Calu3 (cell line): ENCODE measurements at regions not wholly inside any gene's neighbourhood (a gene's known extent, or its start where the extent isn't known, plus 50 kb on each side); places are given as distances from the start of the nearest gene placed in this dataset.

Experiments
- BruUV-seq: library from RNA; stranded (reverse); fragments of 400-500 nt; replicated peaks from 2 replicates; lab custom pipeline; 2021; lab: Mats Ljungman, UMichigan
- CTCF ChIA-PET: fragments of 300-600 bp; sonication (Branson Sonifier 250); formaldehyde crosslinking; loops from one replicate; lab custom pipeline; 2022; ENCODE audit warnings: antibody characterized with exemption; lab: Charles Lee
- DNase-seq: peaks from one replicate; pipeline ENCODE4 v3.0.0; 2022
- H3K27ac Mint-ChIP-seq: one replicate; pipeline ENCODE4 v1.8.0; 2022; ENCODE audit warnings: mixed read lengths; ENCODE audit not compliant: unreplicated experiment
- H3K27me3 Mint-ChIP-seq: one replicate; pipeline ENCODE4 v1.8.0; 2022; ENCODE audit warnings: mixed read lengths; ENCODE audit not compliant: unreplicated experiment
- H3K36me3 Mint-ChIP-seq: one replicate; pipeline ENCODE4 v1.8.0; 2022; ENCODE audit warnings: mild to moderate bottlenecking, moderate library complexity, mixed read lengths; ENCODE audit not compliant: insufficient read depth, unreplicated experiment
- H3K4me1 Mint-ChIP-seq: one replicate; pipeline ENCODE4 v1.8.0; 2022; ENCODE audit warnings: mild to moderate bottlenecking, low read depth, mixed read lengths; ENCODE audit not compliant: unreplicated experiment
- H3K4me3 Mint-ChIP-seq: one replicate; pipeline ENCODE4 v1.8.0; 2022; ENCODE audit warnings: mild to moderate bottlenecking, low read depth, moderate library complexity, mixed read lengths; ENCODE audit not compliant: unreplicated experiment
- H3K9me3 Mint-ChIP-seq: one replicate; pipeline ENCODE4 v1.8.0; 2022; ENCODE audit warnings: low read depth, mixed read lengths; ENCODE audit not compliant: unreplicated experiment
- intact Hi-C: fragments of 100-400 bp; cut with micrococcal nuclease; formaldehyde crosslinking; loops from one replicate; pipeline ENCODE4 v1.10.0; 2022; ENCODE audit not compliant: unreplicated experiment
- TF ChIP-seq, protein P1 (sequence below): fragments of 200-600 bp; IDR thresholded peaks from one replicate; pipeline ENCODE4 v1.8.0; 2022; ENCODE audit warnings: antibody characterized with exemption; ENCODE audit not compliant: unreplicated experiment

DNA sequence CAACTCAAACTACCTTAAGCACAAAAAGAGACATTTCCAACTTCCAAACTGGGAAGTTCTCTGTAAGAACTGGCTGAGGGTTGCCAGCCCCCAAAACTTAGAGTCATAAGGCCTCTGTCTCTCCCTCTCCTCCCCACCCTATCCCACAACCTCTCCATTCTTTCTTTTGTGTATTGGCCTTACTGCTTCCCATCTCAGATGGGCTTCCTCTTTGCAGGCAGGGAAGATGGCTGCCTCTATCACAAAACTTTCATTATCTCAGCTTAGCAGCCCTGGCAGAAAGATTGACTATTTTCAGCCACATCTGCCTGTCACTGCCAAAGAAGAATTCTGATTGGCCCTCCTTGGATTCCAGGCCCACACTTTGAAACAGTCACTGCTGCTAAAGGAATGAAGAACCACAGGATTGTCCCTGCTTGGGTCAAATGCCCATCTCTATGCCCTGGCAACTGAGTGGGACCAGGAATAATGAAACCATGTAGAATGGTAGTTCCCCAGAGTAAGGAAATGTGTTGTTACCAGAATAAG is 58.0 kb upstream of the PRKAR2B start:
- Mint-ChIP-seq H3K27ac (no peak overlapping the region), H3K4me1 (no peaks in the 10 kb centered on the region), H3K4me3 (no peak overlapping the region), H3K27me3 (no peaks in the 10 kb centered on the region), H3K36me3 (no peaks in the 10 kb centered on the region), H3K9me3 (no peaks in the 10 kb centered on the region)
- intact Hi-C loops = no loop called here
- DNase-seq = no peak
- CTCF ChIA-PET = no interaction called here
- TF ChIP-seq, protein P1, sequence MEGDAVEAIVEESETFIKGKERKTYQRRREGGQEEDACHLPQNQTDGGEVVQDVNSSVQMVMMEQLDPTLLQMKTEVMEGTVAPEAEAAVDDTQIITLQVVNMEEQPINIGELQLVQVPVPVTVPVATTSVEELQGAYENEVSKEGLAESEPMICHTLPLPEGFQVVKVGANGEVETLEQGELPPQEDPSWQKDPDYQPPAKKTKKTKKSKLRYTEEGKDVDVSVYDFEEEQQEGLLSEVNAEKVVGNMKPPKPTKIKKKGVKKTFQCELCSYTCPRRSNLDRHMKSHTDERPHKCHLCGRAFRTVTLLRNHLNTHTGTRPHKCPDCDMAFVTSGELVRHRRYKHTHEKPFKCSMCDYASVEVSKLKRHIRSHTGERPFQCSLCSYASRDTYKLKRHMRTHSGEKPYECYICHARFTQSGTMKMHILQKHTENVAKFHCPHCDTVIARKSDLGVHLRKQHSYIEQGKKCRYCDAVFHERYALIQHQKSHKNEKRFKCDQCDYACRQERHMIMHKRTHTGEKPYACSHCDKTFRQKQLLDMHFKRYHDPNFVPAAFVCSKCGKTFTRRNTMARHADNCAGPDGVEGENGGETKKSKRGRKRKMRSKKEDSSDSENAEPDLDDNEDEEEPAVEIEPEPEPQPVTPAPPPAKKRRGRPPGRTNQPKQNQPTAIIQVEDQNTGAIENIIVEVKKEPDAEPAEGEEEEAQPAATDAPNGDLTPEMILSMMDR = no peak
- BruUV-seq = no TSS peak

DNA sequence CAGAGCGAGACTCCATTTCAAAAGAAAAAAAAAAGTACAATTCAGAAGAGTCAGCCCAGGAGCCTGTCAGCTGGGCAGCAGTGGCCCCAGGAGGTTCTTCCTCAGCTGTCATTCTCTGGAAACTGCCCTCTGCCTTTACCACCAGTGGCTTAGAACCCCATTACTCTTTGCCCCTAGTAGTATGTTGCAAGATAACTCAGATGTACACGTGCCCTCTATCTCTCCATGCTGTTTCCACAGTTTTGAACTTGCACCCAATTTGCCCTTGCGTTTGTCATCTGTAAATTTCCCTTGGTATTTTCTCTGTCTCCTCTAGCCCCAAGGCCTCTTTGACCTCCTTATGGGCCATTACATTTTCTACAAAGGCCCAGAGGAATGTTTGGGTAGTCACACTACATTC is 56.7 kb upstream of the PRKAR2B start:
- H3K4me1 Mint-ChIP-seq = no peaks in the 10 kb centered on the region
- H3K27me3 Mint-ChIP-seq = no peaks in the 10 kb centered on the region
- BruUV-seq = no TSS peak
- no peaks in the 10 kb centered on the region for H3K9me3 Mint-ChIP-seq
- CTCF ChIA-PET = no interaction called here
- no peaks in the 10 kb centered on the region for H3K36me3 Mint-ChIP-seq
- intact Hi-C loops = no loop called here
- TF ChIP-seq, protein P1 = no peak
- DNase-seq = no peak
- H3K4me3 Mint-ChIP-seq = no peak overlapping the region
- H3K27ac Mint-ChIP-seq = no peak overlapping the region

DNA sequence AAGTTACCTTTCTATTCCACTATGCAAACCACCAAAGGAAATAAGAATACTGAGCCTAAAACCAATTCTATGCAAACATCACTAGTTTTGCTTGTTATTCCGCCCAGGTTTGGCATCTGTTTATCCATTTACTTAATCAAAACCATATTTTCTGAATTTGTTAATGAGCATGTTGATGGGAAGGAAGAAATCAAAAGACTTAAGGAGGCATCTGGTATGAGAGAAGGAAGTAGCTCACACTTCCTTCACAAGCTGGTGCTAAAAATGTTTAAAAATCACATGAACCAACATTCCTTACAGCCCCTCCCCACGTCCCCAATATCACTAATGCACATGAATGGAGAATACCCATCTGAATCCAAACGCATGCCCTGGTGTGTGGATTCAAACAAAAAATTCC is 52.0 kb upstream of the PRKAR2B start:
- Mint-ChIP-seq H3K36me3 (no peaks in the 10 kb centered on the region), H3K4me1 (no peaks in the 10 kb centered on the region), H3K27me3 (peaks cover 13% of the 10 kb centered on the region), H3K9me3 (no peaks in the 10 kb centered on the region), H3K27ac (no peak overlapping the region), H3K4me3 (no peak overlapping the region)
- BruUV-seq = no TSS peak
- DNase-seq = no peak
- CTCF ChIA-PET = no interaction called here
- TF ChIP-seq, protein P1 = no peak
- intact Hi-C loops = no loop called here
